Activated CD4-positive, alpha-beta memory T cell treated with anti-CD3 and anti-CD28 coated beads for 36 hours (primary cell): ENCODE measurements at regions not wholly inside any gene's neighbourhood (a gene's known extent, or its start where the extent isn't known, plus 50 kb on each side); places are given as distances from the start of the nearest gene placed in this dataset.

Experiments used
- CTCF ChIA-PET: fragments of 350-600 bp; sonication (Branson Sonifier 250); formaldehyde crosslinking; loops from one replicate; lab custom pipeline; 2021; ENCODE audit warnings: antibody characterized with exemption, inconsistent platforms; lab: Charles Lee
- POLR2A ChIA-PET: fragments of 350-600 bp; sonication (Branson Sonifier 250); formaldehyde crosslinking; loops from one replicate; lab custom pipeline; 2021; ENCODE audit warnings: antibody characterized with exemption; lab: Charles Lee
- DNase-seq: peaks from one replicate; pipeline ENCODE4 v3.0.0-alpha.2; 2020
- H3K27ac Mint-ChIP-seq: one replicate; pipeline ENCODE4 v1.8.0; 2021; ENCODE audit warnings: mixed read lengths
- H3K27me3 Mint-ChIP-seq: one replicate; pipeline ENCODE4 v1.8.0; 2021; ENCODE audit warnings: mixed read lengths
- H3K36me3 Mint-ChIP-seq: one replicate; pipeline ENCODE4 v1.8.0; 2021; ENCODE audit warnings: mixed read lengths
- H3K4me1 Mint-ChIP-seq: one replicate; pipeline ENCODE4 v1.8.0; 2021; ENCODE audit warnings: low read depth, mixed read lengths
- H3K4me3 Mint-ChIP-seq: one replicate; pipeline ENCODE4 v1.8.0; 2021; ENCODE audit warnings: mild to moderate bottlenecking, mixed read lengths
- H3K9me3 Mint-ChIP-seq: one replicate; pipeline ENCODE4 v1.8.0; 2021; ENCODE audit warnings: mixed read lengths
- intact Hi-C: fragments of 100-400 bp; cut with micrococcal nuclease; formaldehyde crosslinking; loops from one replicate; pipeline ENCODE4 v1.15.1; 2023

DNA sequence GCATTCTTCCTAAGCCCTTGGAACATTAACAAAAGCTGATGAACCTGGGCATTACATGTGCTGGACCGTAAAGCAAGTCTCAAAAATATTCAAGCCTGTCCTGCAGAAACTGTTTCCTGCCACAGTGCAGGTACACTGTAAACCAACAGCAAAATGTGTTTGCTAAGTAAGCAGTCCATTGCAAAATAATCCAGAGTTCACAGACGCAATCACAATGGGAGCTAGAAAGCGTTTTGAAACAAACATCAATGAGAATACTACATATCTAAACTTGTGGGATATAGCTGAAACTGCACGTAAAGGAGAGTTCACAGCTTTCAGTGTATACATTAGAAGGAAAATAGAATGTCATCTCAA is 61.6 kb downstream of the RGS12 start:
- H3K4me3 Mint-ChIP-seq, result no peak overlapping the region
- CTCF ChIA-PET, result interaction anchor here (0.8 to 3.2 kb wide), 5 partner anchors 9 to 247 kb away, joined by 3 to 17 read pairs (median 4); no protein-coding TSS in a partner anchor
- intact Hi-C loops, result no loop called here
- no peak for DNase-seq
- peaks cover 16% of the 10 kb centered on the region for H3K4me1 Mint-ChIP-seq
- POLR2A ChIA-PET, result no interaction called here
- peaks cover 4% of the 10 kb centered on the region for H3K36me3 Mint-ChIP-seq
- H3K9me3 Mint-ChIP-seq, result peaks cover 14% of the 10 kb centered on the region
- no peaks in the 10 kb centered on the region for H3K27me3 Mint-ChIP-seq
- H3K27ac Mint-ChIP-seq, result no peak overlapping the region

DNA sequence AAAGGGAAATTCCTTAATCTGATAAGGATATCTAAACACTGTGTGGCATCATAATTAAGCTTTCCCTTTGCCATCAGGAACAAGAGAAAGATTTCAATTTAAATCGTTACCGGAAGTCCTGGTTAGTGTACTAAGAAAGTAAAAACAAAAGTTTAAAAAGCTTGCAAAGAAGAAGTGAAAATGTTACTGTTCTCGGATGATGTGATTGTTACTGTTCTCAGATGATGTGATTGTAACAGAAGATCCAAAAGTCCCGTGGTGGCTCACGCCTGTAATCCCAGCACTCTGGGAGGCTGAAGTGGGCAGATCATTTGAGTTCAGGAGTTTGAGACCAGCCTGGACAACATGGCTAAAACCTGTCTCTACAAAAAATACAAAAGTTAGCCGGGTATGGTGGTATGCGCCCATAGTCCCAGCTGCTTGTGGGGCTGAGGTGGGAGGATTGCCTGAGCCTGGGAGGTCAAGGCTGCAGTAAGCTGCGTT is 62.5 kb downstream of the RGS12 start:
- peak overlapping the region; percentile 51 for H3K27ac Mint-ChIP-seq
- peaks cover 4% of the 10 kb centered on the region for H3K36me3 Mint-ChIP-seq
- no peak overlapping the region for H3K4me3 Mint-ChIP-seq
- H3K27me3 Mint-ChIP-seq, result no peaks in the 10 kb centered on the region
- H3K4me1 Mint-ChIP-seq, result peaks cover 24% of the 10 kb centered on the region
- DNase-seq, result peak; percentile 40
- ChIA-PET CTCF (interaction anchor here (0.8 to 3.2 kb wide), 5 partner anchors 9 to 248 kb away, joined by 3 to 17 read pairs (median 4); no protein-coding TSS in a partner anchor), POLR2A (no interaction called here)
- intact Hi-C loops, result no loop called here
- peaks cover 14% of the 10 kb centered on the region for H3K9me3 Mint-ChIP-seq

GRCh38 chr4:3358656-3359055 is 65.8 kb downstream of the RGS12 start:
- Mint-ChIP-seq H3K36me3 (no peaks in the 10 kb centered on the region), H3K27me3 (no peaks in the 10 kb centered on the region), H3K4me1 (peaks cover 25% of the 10 kb centered on the region), H3K9me3 (no peaks in the 10 kb centered on the region), H3K27ac (no peak overlapping the region), H3K4me3 (no peak overlapping the region)
- ChIA-PET CTCF (interaction anchor here (1.7 kb wide), 1 partner anchor 12 kb away, joined by 7 read pairs; no protein-coding TSS in a partner anchor), POLR2A (no interaction called here)
- intact Hi-C loops, result no loop called here
- DNase-seq, result no peak

DNA sequence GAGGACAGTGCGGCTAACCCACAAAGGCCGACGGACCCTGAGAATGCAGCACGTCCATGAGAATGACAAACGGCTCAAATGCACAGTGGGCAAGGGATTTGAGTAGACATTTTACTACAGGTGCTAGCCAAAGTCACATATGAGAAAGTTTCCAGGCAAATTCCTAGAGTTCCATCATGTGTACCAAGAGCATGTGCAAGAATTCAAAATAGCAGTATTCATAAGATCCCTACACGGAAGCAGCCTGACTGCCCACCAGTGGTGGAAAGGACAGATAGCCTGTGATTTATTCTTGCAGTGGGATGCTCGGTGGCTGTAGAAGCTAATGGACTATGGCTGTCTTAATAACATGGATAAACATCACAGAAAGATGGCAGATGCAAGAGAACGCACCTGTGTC is 68.0 kb downstream of the RGS12 start:
- Mint-ChIP-seq H3K36me3 (no peaks in the 10 kb centered on the region), H3K9me3 (no peaks in the 10 kb centered on the region), H3K4me3 (no peak overlapping the region), H3K27me3 (no peaks in the 10 kb centered on the region), H3K4me1 (peaks cover 14% of the 10 kb centered on the region), H3K27ac (no peak overlapping the region)
- CTCF ChIA-PET, result interaction anchor here (1.6 kb wide), 1 partner anchor 14 kb away, joined by 5 read pairs; no protein-coding TSS in a partner anchor
- POLR2A ChIA-PET, result no interaction called here
- intact Hi-C loops, result no loop called here
- no peak for DNase-seq

DNA sequence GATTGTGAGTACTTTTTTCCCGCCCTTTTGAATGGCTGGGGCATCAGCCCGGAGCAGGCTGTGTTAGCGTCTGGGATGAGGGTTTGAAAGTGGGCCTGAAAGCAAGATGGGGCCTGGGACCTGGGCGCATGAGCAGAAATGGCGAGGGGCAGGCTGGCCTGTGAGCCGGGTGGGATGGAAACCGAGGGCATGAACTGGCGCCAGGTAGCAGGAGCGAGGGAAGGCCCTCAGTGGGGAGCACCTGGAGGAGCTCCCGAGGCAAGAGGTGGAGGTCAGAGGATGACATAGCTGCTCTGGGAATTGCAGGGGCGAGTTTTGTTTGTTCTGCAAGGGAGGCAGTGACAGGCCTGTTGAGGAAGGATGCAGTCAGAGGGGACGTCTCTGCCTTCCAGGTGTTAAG is 68.6 kb downstream of the RGS12 start:
- CTCF ChIA-PET, result no interaction called here
- no peak overlapping the region for H3K4me3 Mint-ChIP-seq
- no peak for DNase-seq
- POLR2A ChIA-PET, result no interaction called here
- H3K27me3 Mint-ChIP-seq, result no peaks in the 10 kb centered on the region
- no peaks in the 10 kb centered on the region for H3K36me3 Mint-ChIP-seq
- intact Hi-C loops, result no loop called here
- no peak overlapping the region for H3K27ac Mint-ChIP-seq
- no peaks in the 10 kb centered on the region for H3K9me3 Mint-ChIP-seq
- H3K4me1 Mint-ChIP-seq, result peaks cover 14% of the 10 kb centered on the region

DNA sequence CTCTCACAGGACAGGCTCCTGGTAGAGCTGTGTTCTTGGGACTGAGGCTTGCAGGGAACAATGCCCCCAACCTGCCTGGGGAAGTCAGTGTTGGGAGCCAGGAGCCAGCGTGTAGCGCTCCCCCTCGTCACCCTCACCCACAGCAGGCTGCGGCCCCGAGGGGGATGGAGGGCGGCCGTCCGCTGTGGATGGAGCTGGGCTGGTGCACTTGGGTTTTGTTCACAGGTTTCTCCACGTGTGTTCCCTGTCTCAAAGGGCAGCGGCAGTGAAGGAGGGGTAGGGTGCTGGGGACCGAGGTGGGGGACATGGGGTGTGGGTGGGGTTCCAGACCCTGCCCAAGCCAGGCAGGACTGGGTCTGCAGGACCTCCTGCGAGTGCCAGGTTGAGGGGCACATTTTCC is 69.1 kb downstream of the RGS12 start:
- H3K9me3 Mint-ChIP-seq, result no peaks in the 10 kb centered on the region
- no peaks in the 10 kb centered on the region for H3K36me3 Mint-ChIP-seq
- intact Hi-C loops, result no loop called here
- H3K4me1 Mint-ChIP-seq, result peaks cover 14% of the 10 kb centered on the region
- CTCF ChIA-PET, result no interaction called here
- POLR2A ChIA-PET, result no interaction called here
- H3K27ac Mint-ChIP-seq, result no peak overlapping the region
- H3K27me3 Mint-ChIP-seq, result no peaks in the 10 kb centered on the region
- DNase-seq, result no peak
- no peak overlapping the region for H3K4me3 Mint-ChIP-seq

DNA sequence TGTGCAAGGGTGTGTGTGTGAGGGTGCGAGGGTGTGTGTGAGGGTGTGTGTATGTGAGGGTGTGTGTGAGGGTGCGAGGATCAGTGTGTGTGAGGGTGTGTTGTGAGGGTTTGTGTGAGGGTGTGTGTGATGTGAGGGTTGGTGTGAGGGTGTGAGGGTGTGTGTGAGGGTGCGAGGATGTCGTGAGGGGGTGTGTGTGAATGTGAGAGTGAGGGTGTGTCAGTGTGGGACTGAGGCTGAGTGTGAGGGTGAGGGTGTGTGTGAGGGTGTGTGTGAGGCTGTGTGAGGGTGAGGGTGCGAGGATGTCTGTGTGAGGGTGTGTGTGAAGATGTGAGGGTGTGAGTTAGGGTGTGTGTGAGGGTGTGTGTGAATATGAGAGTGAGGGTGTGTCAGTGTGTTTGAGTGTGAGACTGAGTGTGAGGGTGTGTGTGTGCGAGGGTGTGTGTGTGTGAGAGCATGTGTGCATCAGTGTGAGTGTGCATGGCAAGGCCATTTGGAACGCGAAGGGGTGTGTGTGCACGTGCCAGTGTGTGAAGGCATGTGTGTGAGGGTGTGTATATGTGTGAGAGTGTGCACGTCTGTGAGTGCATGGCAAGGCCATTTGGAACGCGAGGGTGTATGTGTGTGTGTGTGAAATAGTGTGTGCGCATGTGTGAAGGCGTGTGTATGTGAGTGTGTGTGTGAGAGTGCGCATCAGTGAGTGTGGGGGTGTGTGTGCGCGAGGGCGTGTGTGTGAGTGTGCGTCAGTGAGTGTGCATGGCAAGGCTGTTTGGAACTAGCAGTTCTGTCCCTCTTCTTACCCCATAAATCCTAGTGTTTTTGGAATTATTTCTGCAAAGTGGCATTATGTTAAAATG is 69.8 kb downstream of the RGS12 start:
- CTCF ChIA-PET, result no interaction called here
- POLR2A ChIA-PET, result no interaction called here
- no peak overlapping the region for H3K4me3 Mint-ChIP-seq
- H3K27me3 Mint-ChIP-seq, result no peaks in the 10 kb centered on the region
- DNase-seq, result no peak
- H3K36me3 Mint-ChIP-seq, result no peaks in the 10 kb centered on the region
- H3K27ac Mint-ChIP-seq, result no peak overlapping the region
- H3K9me3 Mint-ChIP-seq, result no peaks in the 10 kb centered on the region
- intact Hi-C loops, result no loop called here
- H3K4me1 Mint-ChIP-seq, result peaks cover 14% of the 10 kb centered on the region

DNA sequence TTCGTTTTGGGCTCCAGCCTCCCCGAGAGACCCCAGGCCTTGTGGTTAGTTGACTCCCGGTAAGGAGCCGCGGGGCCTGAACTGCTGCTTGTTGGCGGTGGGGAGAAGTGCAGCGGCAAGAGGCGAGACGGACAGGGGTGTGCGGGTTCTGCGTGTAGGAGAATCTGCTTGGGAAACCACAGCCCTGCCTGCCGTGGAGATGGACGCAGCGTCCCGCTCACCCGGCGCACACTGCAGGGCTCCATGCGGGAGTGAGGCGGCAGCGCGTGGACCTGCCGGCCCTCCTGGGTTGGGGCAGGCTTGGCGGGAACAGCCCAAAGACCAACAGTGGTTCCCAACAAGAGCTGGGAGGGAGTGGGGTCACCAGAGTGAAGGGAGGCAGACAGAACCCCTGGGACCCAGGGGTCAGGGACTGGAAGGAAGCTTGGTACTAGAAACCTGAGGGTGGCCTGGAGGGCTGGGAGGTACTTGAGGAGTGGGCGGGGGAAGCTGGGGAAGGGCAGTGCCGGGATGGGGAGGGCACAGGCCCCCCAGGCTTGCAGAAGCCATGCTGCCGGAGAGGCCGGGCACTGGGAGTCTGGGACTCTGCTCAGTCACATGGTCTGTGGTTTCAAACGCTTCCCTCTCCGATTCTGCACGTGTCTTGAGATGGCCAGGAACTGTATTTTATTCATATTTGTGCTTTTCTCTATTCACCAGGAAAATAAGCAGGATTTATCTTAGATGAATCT is 70.8 kb downstream of the RGS12 start:
- H3K4me3 Mint-ChIP-seq, result no peak overlapping the region
- H3K4me1 Mint-ChIP-seq, result peaks cover 19% of the 10 kb centered on the region
- ChIA-PET POLR2A (no interaction called here), CTCF (no interaction called here)
- H3K27ac Mint-ChIP-seq, result no peak overlapping the region
- DNase-seq, result no peak
- no peaks in the 10 kb centered on the region for H3K9me3 Mint-ChIP-seq
- H3K27me3 Mint-ChIP-seq, result no peaks in the 10 kb centered on the region
- no peaks in the 10 kb centered on the region for H3K36me3 Mint-ChIP-seq
- intact Hi-C loops, result no loop called here

DNA sequence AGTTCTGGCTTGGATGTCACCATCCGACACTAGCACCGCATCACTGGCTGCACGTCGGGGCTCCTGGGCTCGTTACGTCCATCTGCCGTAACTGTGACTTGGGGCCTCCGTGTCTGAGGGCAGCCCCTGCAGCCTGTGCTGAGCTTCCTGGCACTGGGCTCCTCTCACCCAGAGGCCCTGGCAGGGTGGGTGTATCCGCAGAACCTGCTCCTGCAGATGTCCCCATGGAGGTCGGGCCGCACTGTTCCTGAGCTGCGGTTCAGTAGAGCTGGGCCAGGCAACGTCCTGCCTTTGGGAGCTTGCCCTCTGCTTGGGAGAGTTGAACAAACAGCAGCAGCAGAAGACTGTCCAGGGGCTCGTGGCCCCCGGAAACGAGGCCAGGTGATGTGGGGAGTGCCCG is 71.4 kb downstream of the RGS12 start:
- Mint-ChIP-seq H3K4me1 (peaks cover 24% of the 10 kb centered on the region), H3K27me3 (no peaks in the 10 kb centered on the region), H3K27ac (no peak overlapping the region), H3K9me3 (no peaks in the 10 kb centered on the region), H3K4me3 (no peak overlapping the region), H3K36me3 (no peaks in the 10 kb centered on the region)
- intact Hi-C loops, result no loop called here
- no peak for DNase-seq
- POLR2A ChIA-PET, result no interaction called here
- CTCF ChIA-PET, result no interaction called here

- Mint-ChIP-seq H3K27ac (no peak overlapping the region), H3K27me3 (peaks cover under 1% of the 10 kb centered on the region), H3K4me1 (peaks cover 26% of the 10 kb centered on the region), H3K4me3 (no peak overlapping the region), H3K36me3 (no peaks in the 10 kb centered on the region), H3K9me3 (no peaks in the 10 kb centered on the region)
- DNase-seq, result no peak
- ChIA-PET POLR2A (no interaction called here), CTCF (interaction anchor here (0.6 to 2.2 kb wide), 2 partner anchors 12 to 115 kb away, joined by 3 to 7 read pairs; no protein-coding TSS in a partner anchor)
- intact Hi-C loops, result no loop called here
These were observed 72.0 kb downstream of the RGS12 start for GRCh38 chr4:3364634-3365314.

- CTCF ChIA-PET, result interaction anchor here (0.6 to 2.2 kb wide), 2 partner anchors 11 to 115 kb away, joined by 3 to 7 read pairs; no protein-coding TSS in a partner anchor
- H3K9me3 Mint-ChIP-seq, result no peaks in the 10 kb centered on the region
- H3K4me3 Mint-ChIP-seq, result no peak overlapping the region
- H3K27me3 Mint-ChIP-seq, result peaks cover 6% of the 10 kb centered on the region
- no peaks in the 10 kb centered on the region for H3K36me3 Mint-ChIP-seq
- no peak for DNase-seq
- H3K4me1 Mint-ChIP-seq, result peaks cover 26% of the 10 kb centered on the region
- POLR2A ChIA-PET, result no interaction called here
- H3K27ac Mint-ChIP-seq, result no peak overlapping the region
- intact Hi-C loops, result no loop called here
These were observed 72.5 kb downstream of the RGS12 start for GRCh38 chr4:3365326-3365725.
